Liver (tissue), 8 donors: ENCODE measurements at regions not wholly inside any gene's neighbourhood (a gene's known extent, or its start where the extent isn't known, plus 50 kb on each side); places are given as distances from the start of the nearest gene placed in this dataset.

Experiments used
- DNase-seq: peaks from one replicate; pipeline ENCODE4 v3.0.0-alpha.2; 2017; ENCODE audit warnings: low spot score
- H3K27ac ChIP-seq, 2 donors: one replicate each; pipeline ENCODE4 v1.7.0; 2013; ENCODE audit warnings: inconsistent platforms in 2 of 2, low read length in 2 of 2, control low read depth in 1 of 2, low read depth in 1 of 2, mild to moderate bottlenecking in 1 of 2
- H3K27me3 ChIP-seq, 4 donors: one replicate each; pipeline versions ENCODE4 v1.6.1 to v1.7.0; 2013; ENCODE audit warnings: low read length in 3 of 4, inconsistent platforms in 1 of 4, mild to moderate bottlenecking in 1 of 4, moderate library complexity in 1 of 4; ENCODE audit not compliant: control insufficient read depth in 4 of 4, insufficient read depth in 4 of 4
- H3K36me3 ChIP-seq, 4 donors: one replicate each; pipeline versions ENCODE4 v1.6.1 to v1.7.0; 2013; ENCODE audit warnings: low read length in 3 of 4, mild to moderate bottlenecking in 3 of 4, low read depth in 1 of 4, moderate library complexity in 1 of 4; ENCODE audit not compliant: control insufficient read depth in 4 of 4, insufficient read depth in 3 of 4
- H3K4me1 ChIP-seq, 4 donors: one replicate each; pipeline versions ENCODE4 v1.6.1 to v1.7.0; 2013; ENCODE audit warnings: low read length in 3 of 4, mild to moderate bottlenecking in 3 of 4, moderate library complexity in 1 of 4; ENCODE audit not compliant: control insufficient read depth in 4 of 4, insufficient read depth in 4 of 4
- H3K4me3 ChIP-seq, 3 donors: one replicate each; pipeline versions ENCODE4 v1.6.1 to v1.7.0; 2013; ENCODE audit warnings: low read length in 3 of 3, control low read depth in 1 of 3, low read depth in 1 of 3, mild to moderate bottlenecking in 1 of 3
- H3K9ac ChIP-seq, 2 donors: one replicate each; pipeline ENCODE4 v1.7.0; 2013; ENCODE audit warnings: low read length in 2 of 2, mild to moderate bottlenecking in 2 of 2, moderate library complexity in 2 of 2, control low read depth in 1 of 2, low read depth in 1 of 2
- H3K9me3 ChIP-seq, 4 donors: one replicate each; pipeline versions ENCODE4 v1.6.1 to v1.7.0; 2013; ENCODE audit warnings: low read length in 3 of 4; ENCODE audit not compliant: control insufficient read depth in 4 of 4
- EGR1 ChIP-seq, 2 donors: IDR thresholded peaks; 2 replicates each; pipeline ENCODE4 v1.6.1; 2016 to 2018; ENCODE audit warnings: antibody characterized with exemption in 2 of 2, low read depth in 2 of 2
- FOXA1 ChIP-seq: IDR thresholded peaks from 2 replicates; pipeline ENCODE4 v1.6.1; 2016; ENCODE audit warnings: antibody characterized with exemption
- FOXA2 ChIP-seq: IDR thresholded peaks from 2 replicates; pipeline ENCODE4 v1.6.1; 2016; ENCODE audit warnings: antibody characterized with exemption
- GABPA ChIP-seq, 2 donors: IDR thresholded peaks in 1 of 2; conservative IDR thresholded peaks in 1 of 2; 2 replicates each; pipeline ENCODE4 v1.6.1; 2016; ENCODE audit warnings: antibody characterized with exemption in 2 of 2, mild to moderate bottlenecking in 1 of 2, moderate library complexity in 1 of 2
- HNF4A ChIP-seq, 2 donors: conservative IDR thresholded peaks; 2 replicates each; pipeline ENCODE4 v1.6.1; 2016; ENCODE audit warnings: antibody characterized with exemption in 2 of 2, mild to moderate bottlenecking in 2 of 2
- HNF4G ChIP-seq: IDR thresholded peaks from 2 replicates; pipeline ENCODE4 v1.6.1; 2016; ENCODE audit warnings: antibody characterized with exemption
- JUND ChIP-seq, 2 donors: IDR thresholded peaks; 2 replicates each; pipeline ENCODE4 v1.6.1; 2016; ENCODE audit warnings: antibody characterized with exemption in 2 of 2
- NR2F2 ChIP-seq: IDR thresholded peaks from 2 replicates; pipeline ENCODE4 v1.6.1; 2016; ENCODE audit warnings: antibody characterized with exemption
- RAD21 ChIP-seq, 2 donors: IDR thresholded peaks; 2 replicates each; pipeline ENCODE4 v1.6.1; 2016; ENCODE audit warnings: antibody characterized with exemption in 2 of 2, mild to moderate bottlenecking in 2 of 2
- REST ChIP-seq: IDR thresholded peaks from 2 replicates; pipeline ENCODE4 v1.6.1; 2016; ENCODE audit warnings: antibody characterized with exemption, mild to moderate bottlenecking
- RXRA ChIP-seq, 2 donors: IDR thresholded peaks; 2 replicates each; pipeline ENCODE4 v1.6.1; 2017 to 2018; ENCODE audit warnings: antibody characterized with exemption in 2 of 2, mild to moderate bottlenecking in 1 of 2
- SP1 ChIP-seq: IDR thresholded peaks from 2 replicates; pipeline ENCODE4 v1.6.1; 2018; ENCODE audit warnings: antibody characterized with exemption, mild to moderate bottlenecking
- TAF1 ChIP-seq: conservative IDR thresholded peaks from 2 replicates; pipeline ENCODE4 v1.6.1; 2016; ENCODE audit warnings: antibody characterized with exemption, mild to moderate bottlenecking
- YY1 ChIP-seq: IDR thresholded peaks from 2 replicates; pipeline ENCODE4 v1.6.1; 2016; ENCODE audit warnings: antibody characterized with exemption, mild to moderate bottlenecking
- WGBS: extraction: QIAGEN DNeasy Blood & Tissue Kit; methylation state at CpG from one replicate; pipeline ENCODE4 v1.1.7; 2013; 5-methylcytosine and 5-hydroxymethylcytosine counted together
- TF ChIP-seq, protein P1 (sequence below): IDR thresholded peaks from 2 replicates; pipeline ENCODE4 v1.6.1; 2016; ENCODE audit warnings: antibody characterized with exemption
- TF ChIP-seq, protein P2 (sequence below): fragments of 150-350 bp; IDR thresholded peaks from 2 replicates; pipeline ENCODE4 v1.5.1; 2017; ENCODE audit warnings: improper control_type of control experiment, low read depth, low read length; ENCODE audit not compliant: missing input control
- TF ChIP-seq, protein P3 (sequence below): IDR thresholded peaks from 2 replicates; pipeline ENCODE4 v1.6.1; 2016; ENCODE audit warnings: antibody characterized with exemption
- TF ChIP-seq, protein P4 (sequence below): IDR thresholded peaks from 2 replicates; pipeline ENCODE4 v1.6.1; 2016; ENCODE audit warnings: antibody characterized with exemption
- donor health status: healthy.
- donor health status: healthy.
- donor health status: healthy.
- donor health status: healthy.
- donor health status: healthy.

DNA sequence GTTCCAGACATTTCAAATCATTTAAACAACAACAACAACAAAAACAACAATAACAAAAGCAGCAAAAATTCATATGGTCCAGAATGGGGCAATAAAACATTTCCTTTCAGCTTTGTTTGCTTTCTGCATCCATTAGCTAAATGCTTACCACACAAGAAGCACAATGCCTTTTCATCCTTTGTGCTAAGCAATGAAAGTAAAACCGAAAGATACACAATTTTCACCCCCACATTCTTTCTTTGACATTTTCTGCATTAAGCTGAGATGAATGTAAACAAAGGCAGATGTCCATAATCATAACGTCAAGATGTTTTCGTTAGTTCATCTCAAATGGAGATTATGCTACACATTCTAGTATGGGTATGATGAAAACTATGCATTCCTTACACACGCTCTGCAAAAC, 568.5 kb downstream of the SLITRK6 start:
- Histone ChIP-seq H3K9me3 (no peaks in the 10 kb centered on the region), H3K4me1 (no peaks in the 10 kb centered on the region), H3K27me3 (no peaks in the 10 kb centered on the region), H3K27ac (no peak overlapping the region), H3K9ac (no peak overlapping the region), H3K36me3 (no peaks in the 10 kb centered on the region), H3K4me3 (no peak overlapping the region)
- TF ChIP-seq RAD21 (IDR thresholded peaks at IDR 0.05) (no peak), GABPA (IDR thresholded peaks at IDR 0.05 in 1 of 2, conservative IDR thresholded peaks at IDR 0.05 in 1 of 2) (no peak), HNF4A (conservative IDR thresholded peaks at IDR 0.05) (no peak), REST (no peak), EGR1 (IDR thresholded peaks at IDR 0.05; ENCODE audit: low read depth in 2 of 2) (no peak), TAF1 (no peak)
- TF ChIP-seq, protein P1, sequence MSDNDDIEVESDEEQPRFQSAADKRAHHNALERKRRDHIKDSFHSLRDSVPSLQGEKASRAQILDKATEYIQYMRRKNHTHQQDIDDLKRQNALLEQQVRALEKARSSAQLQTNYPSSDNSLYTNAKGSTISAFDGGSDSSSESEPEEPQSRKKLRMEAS = no peak
- TF ChIP-seq, protein P2, sequence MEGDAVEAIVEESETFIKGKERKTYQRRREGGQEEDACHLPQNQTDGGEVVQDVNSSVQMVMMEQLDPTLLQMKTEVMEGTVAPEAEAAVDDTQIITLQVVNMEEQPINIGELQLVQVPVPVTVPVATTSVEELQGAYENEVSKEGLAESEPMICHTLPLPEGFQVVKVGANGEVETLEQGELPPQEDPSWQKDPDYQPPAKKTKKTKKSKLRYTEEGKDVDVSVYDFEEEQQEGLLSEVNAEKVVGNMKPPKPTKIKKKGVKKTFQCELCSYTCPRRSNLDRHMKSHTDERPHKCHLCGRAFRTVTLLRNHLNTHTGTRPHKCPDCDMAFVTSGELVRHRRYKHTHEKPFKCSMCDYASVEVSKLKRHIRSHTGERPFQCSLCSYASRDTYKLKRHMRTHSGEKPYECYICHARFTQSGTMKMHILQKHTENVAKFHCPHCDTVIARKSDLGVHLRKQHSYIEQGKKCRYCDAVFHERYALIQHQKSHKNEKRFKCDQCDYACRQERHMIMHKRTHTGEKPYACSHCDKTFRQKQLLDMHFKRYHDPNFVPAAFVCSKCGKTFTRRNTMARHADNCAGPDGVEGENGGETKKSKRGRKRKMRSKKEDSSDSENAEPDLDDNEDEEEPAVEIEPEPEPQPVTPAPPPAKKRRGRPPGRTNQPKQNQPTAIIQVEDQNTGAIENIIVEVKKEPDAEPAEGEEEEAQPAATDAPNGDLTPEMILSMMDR = no peak
- WGBS = 65% methylated on average over 4 of the region's 4 CpGs
- no peak for DNase-seq

DNA sequence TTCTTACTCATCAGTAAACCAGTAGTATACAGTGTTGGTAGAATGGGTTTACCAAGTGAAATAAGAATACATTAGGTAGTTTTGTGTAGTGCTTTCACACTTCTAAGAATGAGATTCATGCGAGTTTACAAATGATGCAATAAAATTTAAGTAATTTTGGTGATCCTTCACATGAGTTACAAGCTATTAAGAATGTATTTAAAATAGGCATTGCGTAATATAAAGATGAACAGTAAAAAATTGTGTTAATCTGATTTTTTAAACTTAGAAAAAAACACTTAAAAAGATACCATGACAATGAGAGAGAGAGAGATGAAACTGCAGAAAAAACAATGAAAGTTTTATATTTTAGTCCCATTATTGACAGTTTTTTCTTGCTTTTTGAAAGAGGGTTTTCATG, 570.5 kb downstream of the SLITRK6 start:
- TF ChIP-seq TAF1 (no peak), NR2F2 (no peak), RAD21 (IDR thresholded peaks at IDR 0.05) (no peak), HNF4G (no peak), FOXA2 (no peak), YY1 (no peak), SP1 (no peak), REST (no peak), FOXA1 (no peak), HNF4A (conservative IDR thresholded peaks at IDR 0.05) (no peak), EGR1 (IDR thresholded peaks at IDR 0.05; ENCODE audit: low read depth in 2 of 2) (no peak), JUND (IDR thresholded peaks at IDR 0.05) (no peak), RXRA (IDR thresholded peaks at IDR 0.05) (no peak), GABPA (IDR thresholded peaks at IDR 0.05 in 1 of 2, conservative IDR thresholded peaks at IDR 0.05 in 1 of 2) (no peak)
- TF ChIP-seq, protein P1 = no peak
- TF ChIP-seq, protein P3, sequence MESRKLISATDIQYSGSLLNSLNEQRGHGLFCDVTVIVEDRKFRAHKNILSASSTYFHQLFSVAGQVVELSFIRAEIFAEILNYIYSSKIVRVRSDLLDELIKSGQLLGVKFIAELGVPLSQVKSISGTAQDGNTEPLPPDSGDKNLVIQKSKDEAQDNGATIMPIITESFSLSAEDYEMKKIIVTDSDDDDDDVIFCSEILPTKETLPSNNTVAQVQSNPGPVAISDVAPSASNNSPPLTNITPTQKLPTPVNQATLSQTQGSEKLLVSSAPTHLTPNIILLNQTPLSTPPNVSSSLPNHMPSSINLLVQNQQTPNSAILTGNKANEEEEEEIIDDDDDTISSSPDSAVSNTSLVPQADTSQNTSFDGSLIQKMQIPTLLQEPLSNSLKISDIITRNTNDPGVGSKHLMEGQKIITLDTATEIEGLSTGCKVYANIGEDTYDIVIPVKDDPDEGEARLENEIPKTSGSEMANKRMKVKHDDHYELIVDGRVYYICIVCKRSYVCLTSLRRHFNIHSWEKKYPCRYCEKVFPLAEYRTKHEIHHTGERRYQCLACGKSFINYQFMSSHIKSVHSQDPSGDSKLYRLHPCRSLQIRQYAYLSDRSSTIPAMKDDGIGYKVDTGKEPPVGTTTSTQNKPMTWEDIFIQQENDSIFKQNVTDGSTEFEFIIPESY = no peak
- TF ChIP-seq, protein P4, sequence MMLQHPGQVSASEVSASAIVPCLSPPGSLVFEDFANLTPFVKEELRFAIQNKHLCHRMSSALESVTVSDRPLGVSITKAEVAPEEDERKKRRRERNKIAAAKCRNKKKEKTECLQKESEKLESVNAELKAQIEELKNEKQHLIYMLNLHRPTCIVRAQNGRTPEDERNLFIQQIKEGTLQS = no peak
- TF ChIP-seq, protein P2 = no peak
- Histone ChIP-seq H3K9ac (no peak overlapping the region), H3K9me3 (no peaks in the 10 kb centered on the region), H3K27ac (no peak overlapping the region), H3K4me1 (no peaks in the 10 kb centered on the region), H3K36me3 (no peaks in the 10 kb centered on the region), H3K27me3 (no peaks in the 10 kb centered on the region), H3K4me3 (no peak overlapping the region)
- no peak for DNase-seq
- WGBS = 79% methylated on average over 2 of the region's 2 CpGs
